Spleen (tissue), 11 donors: ENCODE measurements at regions not wholly inside any gene's neighbourhood (a gene's known extent, or its start where the extent isn't known, plus 50 kb on each side); places are given as distances from the start of the nearest gene placed in this dataset.

ENCODE experiments used
- DNase-seq: peaks from one replicate; pipeline ENCODE4 v3.0.0-alpha.2; 2020
- H3K27ac ChIP-seq, 8 donors: fragments of 200-600 bp; sonication (generic) in 7 of 8; 1 replicate in 4 of 8; 2 replicates in 4 of 8; pipeline versions ENCODE4 v1.5.0 to v1.8.0; 2016 to 2021; ENCODE audit warnings: inconsistent platforms in 4 of 8, mild to moderate bottlenecking in 4 of 8, moderate library complexity in 1 of 8
- H3K27me3 ChIP-seq, 7 donors: fragments of 200-600 bp; sonication (generic) in 6 of 7; replicated peaks in 1 of 7; 1 replicate in 4 of 7; 2 replicates in 3 of 7; pipeline versions ENCODE4 v1.5.0 to v1.8.0; 2016 to 2021; ENCODE audit warnings: inconsistent platforms in 3 of 7, mild to moderate bottlenecking in 1 of 7
- H3K36me3 ChIP-seq, 6 donors: fragments of 200-600 bp; sonication (generic) in 5 of 6; 1 replicate in 4 of 6; 2 replicates in 2 of 6; pipeline versions ENCODE4 v1.5.0 to v1.8.0; 2016 to 2021; ENCODE audit warnings: inconsistent platforms in 2 of 6
- H3K4me1 ChIP-seq, 6 donors: fragments of 200-600 bp; sonication (generic) in 5 of 6; 1 replicate in 3 of 6; 2 replicates in 3 of 6; pipeline versions ENCODE4 v1.5.0 to v1.8.0; 2016 to 2021; ENCODE audit warnings: inconsistent platforms in 3 of 6
- H3K4me3 ChIP-seq, 8 donors: fragments of 200-600 bp; sonication (generic) in 7 of 8; 1 replicate in 4 of 8; 2 replicates in 4 of 8; pipeline versions ENCODE4 v1.5.0 to v1.8.0; 2016 to 2021; ENCODE audit warnings: inconsistent platforms in 4 of 8, mild to moderate bottlenecking in 4 of 8, moderate library complexity in 2 of 8
- H3K9me3 ChIP-seq, 8 donors: fragments of 200-600 bp; sonication (generic) in 7 of 8; 1 replicate in 4 of 8; 2 replicates in 4 of 8; pipeline versions ENCODE4 v1.5.0 to v1.8.0; 2016 to 2021; ENCODE audit warnings: inconsistent platforms in 4 of 8
- CTCF ChIP-seq, 11 experiments: fragments of 200-600 bp in 7 of 11; fragments of 450-650 bp in 4 of 11; sonication (generic) in 4 of 11; IDR thresholded peaks in 8 of 11; conservative IDR thresholded peaks in 3 of 11; 1 replicate in 7 of 11; 2 replicates in 4 of 11; pipeline versions ENCODE4 v1.4.0 to v1.8.0; 2016 to 2021; ENCODE audit warnings: antibody characterized with exemption in 11 of 11, inconsistent platforms in 4 of 11, mild to moderate bottlenecking in 1 of 11
- POLR2A ChIP-seq, 3 donors: fragments of 450-650 bp; IDR thresholded peaks; one replicate each; pipeline ENCODE4 v1.5.1; 2017; ENCODE audit warnings: antibody characterized with exemption in 3 of 3, mild to moderate bottlenecking in 1 of 3
- POLR2AphosphoS5 ChIP-seq, 3 donors: sonication (generic); formaldehyde crosslinking; IDR thresholded peaks; one replicate each; pipeline ENCODE4 v1.5.1; 2017; ENCODE audit warnings: antibody characterized with exemption in 3 of 3
- WGBS, 5 donors: extraction: QIAGEN DNeasy Blood & Tissue Kit in 3 of 5; methylation state at CpG; one replicate each; pipeline versions ENCODE4 v1.1.5 to v1.1.7; 2013 to 2018; 5-methylcytosine and 5-hydroxymethylcytosine counted together
- intact Hi-C: fragments of 100-400 bp; cut with DNase I; formaldehyde crosslinking; loops from one replicate; pipeline ENCODE4 v1.15.0; 2023; ENCODE audit warnings: low total_unique reads
- donor health status: healthy with polysubstance abuse.
- donor health status: DM: no; HTN: no; CAD: no; lungs with moderate emphysema.
- donor health status: DM: no; HTN: no; CAD: no.
- donor health status: Bipolar disorder and iron deficiency.
- donor health status: healthy.
- donor health status: DM: no; HTN: no; CAD: no.
- donor health status: DM: yes; HTN: yes; CAD: no.

- Histone ChIP-seq H3K36me3 (no peaks in the 10 kb centered on the region), H3K27me3 (peaks cover 0 to 5% (median 0%) of the 10 kb centered on the region in 7 donors), H3K4me1 (no peaks in the 10 kb centered on the region), H3K4me3 (no peak overlapping the region), H3K27ac (no peak overlapping the region), H3K9me3 (no peaks in the 10 kb centered on the region)
- intact Hi-C loops, result no loop called here
- no peak for DNase-seq
- 52 to 70% (median 61%) methylated on average over 6 of the region's 6 CpGs for WGBS, 5 donors
- TF ChIP-seq CTCF (IDR thresholded peaks at IDR 0.05 in 8 of 11, conservative IDR thresholded peaks at IDR 0.05 in 3 of 11) (no peak), POLR2AphosphoS5 (IDR thresholded peaks at IDR 0.05) (no peak), POLR2A (IDR thresholded peaks at IDR 0.05) (no peak)
Measured at GRCh38 chr21:41090981-41091380, 77.0 kb upstream of the BACE2 start.

DNA sequence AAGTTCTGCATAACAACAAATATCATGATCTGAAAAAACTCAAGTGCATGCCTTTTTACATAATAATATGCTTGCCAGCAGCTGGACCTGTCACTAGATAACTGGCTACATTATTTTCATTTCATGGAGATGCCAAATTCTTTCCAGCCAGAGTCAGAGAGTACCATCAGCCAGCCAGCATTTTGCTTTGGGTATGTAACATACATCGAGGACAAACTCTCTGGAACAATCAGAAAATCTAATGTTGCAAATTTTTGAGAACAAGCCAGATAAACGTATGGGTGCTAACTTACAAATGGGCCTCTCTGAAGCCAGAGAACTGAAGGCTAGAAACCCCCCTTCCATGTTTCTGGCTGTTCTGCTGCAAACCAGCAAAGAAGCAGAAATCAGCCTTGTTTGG, 76.3 kb upstream of the BACE2 start:
- Histone ChIP-seq H3K4me1 (peaks cover 0 to 5% (median 0%) of the 10 kb centered on the region in 6 donors), H3K27ac (no peak overlapping the region), H3K36me3 (no peaks in the 10 kb centered on the region), H3K27me3 (peaks cover 0 to 5% (median 0%) of the 10 kb centered on the region in 7 donors), H3K4me3 (no peak overlapping the region), H3K9me3 (no peaks in the 10 kb centered on the region)
- DNase-seq, result no peak
- TF ChIP-seq CTCF (IDR thresholded peaks at IDR 0.05 in 8 of 11, conservative IDR thresholded peaks at IDR 0.05 in 3 of 11) (no peak), POLR2A (IDR thresholded peaks at IDR 0.05) (no peak), POLR2AphosphoS5 (IDR thresholded peaks at IDR 0.05) (no peak)
- 75 to 89% (median 88%) methylated on average over 2 of the region's 2 CpGs for WGBS, 5 donors
- intact Hi-C loops, result no loop called here

GRCh38 chr21:41092312-41092711, 75.6 kb upstream of the BACE2 start:
- Histone ChIP-seq H3K4me1 (peaks cover 0 to 5% (median 0%) of the 10 kb centered on the region in 6 donors), H3K4me3 (no peak overlapping the region), H3K27me3 (peaks cover 0 to 5% (median 0%) of the 10 kb centered on the region in 7 donors), H3K27ac (no peak overlapping the region), H3K36me3 (no peaks in the 10 kb centered on the region), H3K9me3 (no peaks in the 10 kb centered on the region)
- 87 to 93% (median 91%) methylated on average over 7 of the region's 7 CpGs for WGBS, 5 donors
- TF ChIP-seq CTCF (IDR thresholded peaks at IDR 0.05 in 8 of 11, conservative IDR thresholded peaks at IDR 0.05 in 3 of 11) (no peak), POLR2AphosphoS5 (IDR thresholded peaks at IDR 0.05) (no peak), POLR2A (IDR thresholded peaks at IDR 0.05) (no peak)
- DNase-seq, result no peak
- intact Hi-C loops, result no loop called here

- TF ChIP-seq POLR2AphosphoS5 (IDR thresholded peaks at IDR 0.05) (peak in 2 of 3 donors; percentile 40 to 53), POLR2A (IDR thresholded peaks at IDR 0.05) (no peak), CTCF (IDR thresholded peaks at IDR 0.05 in 8 of 11, conservative IDR thresholded peaks at IDR 0.05 in 3 of 11) (no peak)
- H3K27me3 ChIP-seq, result no peaks in the 10 kb centered on the region
- no peak overlapping the region for H3K4me3 ChIP-seq
- peaks cover 0 to 5% (median 0%) of the 10 kb centered on the region in 6 donors for H3K4me1 ChIP-seq
- WGBS, 5 donors, result 9 to 13% (median 12%) methylated on average over 6 of the region's 6 CpGs
- intact Hi-C loops, result no loop called here
- peaks cover 0 to 6% (median 0%) of the 10 kb centered on the region in 8 donors for H3K9me3 ChIP-seq
- no peaks in the 10 kb centered on the region for H3K36me3 ChIP-seq
- no peak for DNase-seq
- peak overlapping the region in 3 of 8 donors; percentile 22 to 46 (median 31) for H3K27ac ChIP-seq
Measured at GRCh38 chr21:41095983-41096382, 72.0 kb upstream of the BACE2 start.
